ENCODE measurements at regions not wholly inside any gene's neighbourhood (a gene's known extent, or its start where the extent isn't known, plus 50 kb on each side); places are given as distances from the start of the nearest gene placed in this dataset.
"Not testable (repeated sequence)": the region's sequence is repeated elsewhere in the genome, so short reads cannot be mapped to it uniquely, and the experiment has no call there.

GRCh38 chr2:231644426-231644825 lies 51.8 kb downstream of the TEX44 start:
- Mint-ChIP-seq H3K9me3 (no peaks in the 10 kb centered on the region), H3K4me1 (ENCODE audit: low read depth) (peaks cover 32% of the 10 kb centered on the region), H3K27me3 (ENCODE audit: low read depth) (no peaks in the 10 kb centered on the region), H3K4me3 (no peak overlapping the region), H3K27ac (peak overlapping the region; percentile 87), H3K36me3 (ENCODE audit: low read depth) (no peaks in the 10 kb centered on the region)

DNA sequence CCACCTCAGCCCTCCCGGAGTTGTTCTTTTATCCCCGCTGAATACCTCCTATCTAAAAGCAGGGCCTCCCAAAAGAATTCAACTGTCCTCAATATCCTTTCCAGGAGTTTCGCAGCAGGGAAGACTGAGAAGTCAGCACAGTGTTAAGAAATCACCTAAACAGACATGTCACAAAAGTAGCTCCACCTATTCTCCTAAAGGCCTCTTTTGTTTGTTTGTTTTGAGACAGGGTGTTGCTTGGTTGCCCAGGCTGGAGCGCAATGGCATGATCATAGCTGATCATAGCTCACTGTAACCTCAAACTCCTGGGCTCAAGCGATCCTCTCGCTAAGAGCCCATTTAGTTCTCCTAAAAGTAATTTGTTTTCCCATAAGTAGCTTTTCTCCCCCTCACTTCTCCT lies 53.8 kb downstream of the TEX44 start:
- H3K4me3 Mint-ChIP-seq = no peak overlapping the region
- H3K27ac Mint-ChIP-seq = peak overlapping the region; percentile 52
- H3K36me3 Mint-ChIP-seq (ENCODE audit: low read depth) = no peaks in the 10 kb centered on the region
- H3K27me3 Mint-ChIP-seq (ENCODE audit: low read depth) = no peaks in the 10 kb centered on the region
- no peaks in the 10 kb centered on the region for H3K9me3 Mint-ChIP-seq
- H3K4me1 Mint-ChIP-seq (ENCODE audit: low read depth) = peaks cover 27% of the 10 kb centered on the region

DNA sequence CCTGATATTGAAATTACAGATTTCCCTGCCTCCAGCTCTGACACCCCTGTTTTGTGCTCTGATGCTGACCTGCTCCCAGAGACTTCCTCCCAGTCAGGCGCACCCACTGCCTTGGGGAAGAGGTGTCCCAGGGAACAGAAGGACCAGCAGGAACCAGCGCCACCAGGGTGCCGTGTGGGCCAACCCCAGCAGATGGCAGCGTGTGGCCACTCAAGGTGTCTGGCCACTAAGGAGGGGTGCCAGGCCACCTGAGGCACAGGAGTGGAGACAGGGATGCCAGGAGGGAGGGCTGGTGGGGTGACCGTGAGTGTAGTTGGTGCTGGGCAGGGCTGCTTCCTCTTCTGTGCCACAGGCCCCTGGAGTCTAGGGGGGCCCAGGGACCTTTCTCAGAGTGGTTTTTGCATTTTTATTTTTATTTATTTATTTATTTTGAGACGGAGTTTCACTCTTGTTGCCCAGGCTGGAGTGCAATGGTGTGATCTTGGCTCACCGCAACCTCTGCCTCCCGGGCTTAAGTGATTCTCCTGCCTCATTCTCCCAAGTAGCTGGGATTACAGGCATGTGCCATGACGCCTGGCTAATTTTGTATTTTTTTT lies 56.0 kb downstream of the TEX44 start:
- Mint-ChIP-seq H3K27ac (no peak overlapping the region), H3K36me3 (ENCODE audit: low read depth) (no peaks in the 10 kb centered on the region), H3K27me3 (ENCODE audit: low read depth) (no peaks in the 10 kb centered on the region), H3K4me3 (no peak overlapping the region), H3K4me1 (ENCODE audit: low read depth) (peaks cover 18% of the 10 kb centered on the region), H3K9me3 (no peaks in the 10 kb centered on the region)

DNA sequence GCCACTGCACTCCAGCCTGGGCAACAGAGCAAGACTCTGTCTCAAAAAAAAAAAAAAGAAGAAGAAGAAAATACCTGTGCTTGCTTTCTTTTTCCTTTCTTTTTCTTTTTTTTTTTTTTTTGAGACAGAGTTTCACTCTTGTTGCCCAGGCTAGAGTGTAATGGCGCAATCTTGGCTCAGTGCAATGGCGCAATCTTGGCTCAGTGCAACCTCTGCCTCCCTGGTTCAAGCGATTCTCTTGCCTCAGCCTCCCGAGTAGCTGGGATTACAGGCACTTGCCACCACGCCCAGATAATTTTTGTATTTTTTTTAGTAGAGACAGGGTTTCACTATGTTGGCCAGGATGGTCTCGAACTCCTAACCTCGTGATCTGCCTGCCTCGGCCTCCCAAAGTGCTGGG lies 56.8 kb upstream of the PTMA start:
- H3K9me3 Mint-ChIP-seq; H3K36me3 Mint-ChIP-seq (ENCODE audit: low read depth); H3K27me3 Mint-ChIP-seq (ENCODE audit: low read depth); H3K27ac Mint-ChIP-seq; H3K4me1 Mint-ChIP-seq (ENCODE audit: low read depth); H3K4me3 Mint-ChIP-seq: not testable (repeated sequence)

GRCh38 chr2:231655488-231655887 lies 52.8 kb upstream of the PTMA start:
- Mint-ChIP-seq H3K9me3 (no peaks in the 10 kb centered on the region), H3K27me3 (ENCODE audit: low read depth) (no peaks in the 10 kb centered on the region), H3K27ac (no peak overlapping the region), H3K4me1 (ENCODE audit: low read depth) (peaks cover 3% of the 10 kb centered on the region), H3K36me3 (ENCODE audit: low read depth) (no peaks in the 10 kb centered on the region), H3K4me3 (no peak overlapping the region)

DNA sequence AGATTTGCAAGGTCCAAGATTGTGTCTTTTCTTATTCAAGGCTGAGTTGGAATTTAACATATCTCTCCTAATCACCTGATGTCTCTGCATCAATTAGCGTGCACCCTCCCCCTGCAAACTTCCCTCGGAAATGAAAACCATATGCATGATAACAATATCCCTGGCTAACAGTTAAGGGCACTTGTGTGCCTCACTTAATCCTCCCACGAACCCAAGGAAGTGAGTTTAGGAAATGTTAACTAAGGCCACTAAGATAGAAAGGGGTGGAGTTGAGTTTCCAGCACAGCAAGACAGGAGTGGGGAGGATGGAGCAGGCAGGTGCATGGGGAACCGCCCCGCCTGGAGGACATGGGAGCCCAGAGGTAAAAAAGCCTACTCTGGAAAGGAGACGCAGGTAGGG lies 52.4 kb upstream of the PTMA start:
- Mint-ChIP-seq H3K36me3 (ENCODE audit: low read depth) (no peaks in the 10 kb centered on the region), H3K27me3 (ENCODE audit: low read depth) (no peaks in the 10 kb centered on the region), H3K4me3 (no peak overlapping the region), H3K27ac (no peak overlapping the region), H3K4me1 (ENCODE audit: low read depth) (peaks cover 3% of the 10 kb centered on the region), H3K9me3 (no peaks in the 10 kb centered on the region)
